ENCODE measurements at regions not wholly inside any gene's neighbourhood (a gene's known extent, or its start where the extent isn't known, plus 50 kb on each side); places are given as distances from the start of the nearest gene placed in this dataset.

GRCh38 chr6:132244744-132245143, 156.5 kb downstream of the MOXD1 start:
- Histone ChIP-seq H3K27me3 (no peaks in the 10 kb centered on the region), H3K36me3 (no peaks in the 10 kb centered on the region), H3K27ac (no peak overlapping the region), H3K4me1 (no peaks in the 10 kb centered on the region), H3K4me3 (no peak overlapping the region), H3K9me3 (no peaks in the 10 kb centered on the region)
- ATAC-seq (no peak), DNase-seq (no peak)
- TF ChIP-seq CTCF (IDR thresholded peaks at IDR 0.05): no peak
- intact Hi-C loops (cut with DNase I): no loop called here

GRCh38 chr6:132236744-132237143, 164.5 kb downstream of the MOXD1 start:
- TF ChIP-seq CTCF (IDR thresholded peaks at IDR 0.05): no peak
- Histone ChIP-seq H3K4me3 (no peak overlapping the region), H3K4me1 (no peaks in the 10 kb centered on the region), H3K27me3 (no peaks in the 10 kb centered on the region), H3K9me3 (no peaks in the 10 kb centered on the region), H3K27ac (no peak overlapping the region), H3K36me3 (no peaks in the 10 kb centered on the region)
- ATAC-seq (no peak), DNase-seq (no peak)
- intact Hi-C loops (cut with DNase I): no loop called here

GRCh38 chr6:132236281-132236680, 165.0 kb downstream of the MOXD1 start:
- H3K9me3 ChIP-seq: no peaks in the 10 kb centered on the region
- no peak overlapping the region for H3K4me3 ChIP-seq
- H3K36me3 ChIP-seq: no peaks in the 10 kb centered on the region
- H3K27me3 ChIP-seq: no peaks in the 10 kb centered on the region
- H3K27ac ChIP-seq: no peak overlapping the region
- TF ChIP-seq CTCF (IDR thresholded peaks at IDR 0.05): no peak
- no peak for ATAC-seq
- DNase-seq: no peak
- H3K4me1 ChIP-seq: no peaks in the 10 kb centered on the region
- intact Hi-C loops (cut with DNase I): no loop called here

GRCh38 chr6:132235596-132236280, 165.5 kb downstream of the MOXD1 start:
- intact Hi-C loops (cut with DNase I): no loop called here
- Histone ChIP-seq H3K36me3 (no peaks in the 10 kb centered on the region), H3K4me1 (no peaks in the 10 kb centered on the region), H3K9me3 (no peaks in the 10 kb centered on the region), H3K4me3 (no peak overlapping the region), H3K27me3 (no peaks in the 10 kb centered on the region), H3K27ac (no peak overlapping the region)
- no peak for DNase-seq
- TF ChIP-seq CTCF (IDR thresholded peaks at IDR 0.05): no peak
- ATAC-seq: no peak

- Histone ChIP-seq H3K9me3 (no peaks in the 10 kb centered on the region), H3K4me1 (no peaks in the 10 kb centered on the region), H3K27me3 (no peaks in the 10 kb centered on the region), H3K27ac (no peak overlapping the region), H3K36me3 (no peaks in the 10 kb centered on the region), H3K4me3 (no peak overlapping the region)
- intact Hi-C loops (cut with DNase I): no loop called here
- TF ChIP-seq CTCF (IDR thresholded peaks at IDR 0.05): no peak
- ATAC-seq (no peak), DNase-seq (no peak)
Measured at GRCh38 chr6:132234356-132234755, 166.9 kb downstream of the MOXD1 start.
